GM12891 (cell line): ENCODE measurements at regions not wholly inside any gene's neighbourhood (a gene's known extent, or its start where the extent isn't known, plus 50 kb on each side); places are given as distances from the start of the nearest gene placed in this dataset.

Experiments
- DNase-seq: peaks from one replicate; pipeline ENCODE4 v3.0.0; 2011; ENCODE audit warnings: low spot score; ENCODE audit not compliant: insufficient read length
- FAIRE-seq: peaks from 2 replicates; lab custom pipeline; 2011; peaks lifted over from hg19 to GRCh38; lab: Jason Lieb, UNC
- PAX5 ChIP-seq: IDR thresholded peaks from 2 replicates; pipeline ENCODE4 v1.6.1; 2011; ENCODE audit warnings: low read length, moderate library complexity, mild to moderate bottlenecking; ENCODE audit not compliant: insufficient read depth, severe bottlenecking
- POLR2A ChIP-seq: IDR thresholded peaks from 2 replicates; pipeline ENCODE4 v1.6.1; 2011; ENCODE audit warnings: low read depth, low read length, control low read depth
- POLR2AphosphoS5 ChIP-seq: IDR thresholded peaks from 2 replicates; pipeline ENCODE4 v1.6.1; 2011; ENCODE audit warnings: low read depth, low read length, control low read depth
- POU2F2 ChIP-seq: IDR thresholded peaks from 2 replicates; pipeline ENCODE4 v1.6.1; 2011; ENCODE audit warnings: low read depth, mild to moderate bottlenecking, control low read depth, low read length, moderate library complexity
- SPI1 ChIP-seq: IDR thresholded peaks from 2 replicates; pipeline ENCODE4 v1.6.1; 2011; ENCODE audit warnings: low read depth, low read length, control low read depth
- TAF1 ChIP-seq: IDR thresholded peaks from 2 replicates; pipeline ENCODE4 v1.6.1; 2011; ENCODE audit warnings: low read depth, low read length, control low read depth

DNA sequence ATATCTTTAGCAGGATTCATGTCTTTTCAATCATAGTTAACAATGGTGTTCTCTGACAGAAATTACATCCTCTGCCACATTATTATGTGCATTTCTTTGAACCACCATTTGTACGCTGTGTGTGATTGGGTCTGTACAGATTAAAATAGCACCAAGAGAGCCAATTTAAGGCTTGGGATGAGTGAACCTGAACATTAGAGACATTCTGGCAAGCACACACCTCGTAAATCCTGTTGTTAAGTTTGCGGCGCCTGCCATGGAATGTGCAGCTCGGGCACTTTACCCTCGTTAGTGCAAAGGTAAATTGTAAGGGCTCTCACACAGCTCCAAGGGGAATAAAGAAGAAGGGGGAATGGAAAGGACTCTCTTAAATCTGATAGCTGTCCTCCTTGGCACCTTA lies 482.4 kb upstream of the DPPA4 start:
- TF ChIP-seq PAX5 (no peak), POLR2AphosphoS5 (no peak), POU2F2 (no peak), TAF1 (no peak), POLR2A (no peak), SPI1 (no peak)
- no peak for FAIRE-seq
- DNase-seq: no peak

DNA sequence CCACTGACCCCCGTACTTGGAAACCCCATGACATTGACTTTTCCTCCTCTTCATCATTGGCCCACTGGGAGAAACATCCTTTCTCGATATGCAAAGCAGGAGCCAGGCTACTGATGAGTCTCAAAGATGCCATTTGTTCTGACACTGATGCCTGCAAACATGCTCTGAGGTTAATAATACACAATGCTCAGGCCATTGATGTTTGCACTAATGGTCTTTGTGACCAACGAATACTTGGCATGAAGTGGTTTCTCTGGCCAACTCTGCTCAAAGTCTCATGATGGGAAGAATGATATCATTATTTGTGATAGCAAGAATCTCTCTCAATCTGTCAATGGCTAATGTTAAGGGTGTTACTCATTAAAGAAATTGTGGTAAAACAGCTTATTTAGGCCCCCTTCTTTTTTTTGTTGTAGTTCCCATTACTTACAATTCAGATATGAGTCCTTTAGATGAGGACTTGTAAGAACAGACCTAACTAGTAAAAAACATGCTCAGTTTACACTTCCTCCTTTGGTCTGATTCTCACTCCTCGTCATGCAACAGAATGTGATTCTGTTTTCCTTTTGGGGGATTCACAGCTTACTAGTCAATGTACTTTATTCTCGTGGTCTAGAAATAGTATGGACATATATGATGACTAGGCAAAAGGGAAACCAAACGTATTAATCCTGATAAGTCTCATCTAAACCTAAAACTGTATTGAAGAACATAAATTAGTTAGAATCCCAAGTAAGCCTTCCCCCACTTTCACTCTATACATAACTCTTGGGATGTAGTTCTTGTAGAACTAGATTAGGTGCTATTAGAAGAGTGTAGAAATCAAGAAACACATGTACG lies 488.8 kb upstream of the DPPA4 start:
- FAIRE-seq: no peak
- no peak for DNase-seq
- TF ChIP-seq POLR2A: no peak

DNA sequence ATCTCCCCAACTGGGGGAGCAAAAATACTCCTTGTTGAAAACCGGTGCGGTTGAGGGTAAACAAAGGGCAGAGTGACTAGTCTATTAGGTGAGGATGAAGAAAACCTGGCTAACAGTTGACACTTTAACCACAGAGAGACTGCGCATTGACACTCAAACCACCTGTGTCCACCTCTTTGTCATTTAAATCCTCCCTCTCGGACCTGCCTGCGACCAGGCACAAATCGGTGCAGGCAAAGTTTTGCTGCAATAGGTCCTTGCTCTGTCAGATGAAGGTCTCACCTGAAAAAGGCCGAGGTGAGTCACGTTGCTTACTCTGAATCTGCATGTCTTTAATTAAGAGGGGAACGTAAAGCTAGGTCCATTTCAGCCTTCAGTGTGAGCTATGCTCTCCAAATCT lies 494.1 kb upstream of the DPPA4 start:
- TF ChIP-seq POU2F2 (no peak), TAF1 (no peak), SPI1 (no peak), PAX5 (no peak), POLR2AphosphoS5 (no peak), POLR2A (no peak)
- no peak for DNase-seq
- no peak for FAIRE-seq

DNA sequence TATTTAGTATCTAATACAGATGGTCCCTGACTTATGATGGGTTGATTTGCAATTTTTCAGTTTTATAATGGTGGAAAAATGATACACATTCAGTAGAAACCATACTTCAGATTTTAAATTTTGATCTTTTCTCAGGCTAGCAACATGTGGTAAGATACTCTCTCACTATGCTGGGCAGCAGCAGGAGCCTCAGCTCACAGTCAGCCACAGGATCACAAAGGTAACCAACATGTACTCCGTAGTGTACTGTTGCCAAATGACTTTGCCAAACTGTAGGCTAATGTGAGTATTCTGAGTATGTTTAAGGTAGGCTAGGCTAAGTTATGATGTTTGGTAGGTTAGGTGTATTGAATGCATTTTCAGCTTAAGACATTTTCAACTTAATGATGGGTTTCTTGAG lies 498.6 kb upstream of the DPPA4 start:
- TF ChIP-seq POLR2A (no peak), PAX5 (no peak), POU2F2 (no peak), POLR2AphosphoS5 (no peak), SPI1 (no peak), TAF1 (no peak)
- DNase-seq (no peak), FAIRE-seq (no peak)

DNA sequence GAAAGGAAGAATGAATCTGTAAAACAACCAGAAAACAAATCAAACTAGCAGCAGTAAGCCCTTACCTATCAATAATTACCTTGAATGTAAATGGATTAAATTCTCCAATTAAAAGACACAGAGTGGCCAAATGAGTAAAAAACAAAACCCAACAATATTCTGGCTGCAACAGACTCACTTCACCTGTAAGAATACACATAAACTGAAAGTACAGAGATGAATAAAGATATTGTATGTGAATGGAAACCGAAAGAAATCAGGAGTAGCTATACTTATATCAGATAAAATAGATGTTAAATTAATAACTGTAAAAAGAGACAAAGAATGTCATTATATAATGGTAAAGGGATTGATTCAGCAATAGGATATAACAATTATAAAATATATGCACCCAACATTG lies 514.5 kb upstream of the DPPA4 start:
- TF ChIP-seq SPI1: no peak
- TF ChIP-seq POLR2A: no peak
- TF ChIP-seq TAF1: no peak
- TF ChIP-seq PAX5: no peak

DNA sequence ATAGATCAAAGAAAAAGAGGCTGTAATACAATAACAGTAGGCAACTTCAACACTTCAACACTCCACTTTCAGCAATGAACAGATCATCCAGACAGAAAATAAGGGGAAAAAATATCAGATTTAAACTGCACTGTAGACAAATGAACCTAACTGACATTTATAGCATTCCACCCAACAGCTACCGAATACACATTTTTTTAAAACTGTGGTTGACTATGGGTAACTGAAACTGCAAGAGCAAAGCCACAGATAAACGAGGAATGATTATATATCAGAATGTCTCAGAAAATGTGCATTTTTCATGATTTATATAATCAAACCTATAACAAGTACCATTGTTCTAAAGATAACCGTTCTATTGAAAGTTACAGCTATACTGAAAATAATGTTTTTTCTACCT lies 514.9 kb upstream of the DPPA4 start:
- TF ChIP-seq POLR2A (no peak), POU2F2 (no peak), SPI1 (no peak), TAF1 (no peak), POLR2AphosphoS5 (no peak), PAX5 (no peak)
- FAIRE-seq (no peak), DNase-seq (no peak)

More for the DNA sequence above, 514.5 kb upstream of the DPPA4 start:
- DNase-seq (no peak), FAIRE-seq (no peak)

DNA sequence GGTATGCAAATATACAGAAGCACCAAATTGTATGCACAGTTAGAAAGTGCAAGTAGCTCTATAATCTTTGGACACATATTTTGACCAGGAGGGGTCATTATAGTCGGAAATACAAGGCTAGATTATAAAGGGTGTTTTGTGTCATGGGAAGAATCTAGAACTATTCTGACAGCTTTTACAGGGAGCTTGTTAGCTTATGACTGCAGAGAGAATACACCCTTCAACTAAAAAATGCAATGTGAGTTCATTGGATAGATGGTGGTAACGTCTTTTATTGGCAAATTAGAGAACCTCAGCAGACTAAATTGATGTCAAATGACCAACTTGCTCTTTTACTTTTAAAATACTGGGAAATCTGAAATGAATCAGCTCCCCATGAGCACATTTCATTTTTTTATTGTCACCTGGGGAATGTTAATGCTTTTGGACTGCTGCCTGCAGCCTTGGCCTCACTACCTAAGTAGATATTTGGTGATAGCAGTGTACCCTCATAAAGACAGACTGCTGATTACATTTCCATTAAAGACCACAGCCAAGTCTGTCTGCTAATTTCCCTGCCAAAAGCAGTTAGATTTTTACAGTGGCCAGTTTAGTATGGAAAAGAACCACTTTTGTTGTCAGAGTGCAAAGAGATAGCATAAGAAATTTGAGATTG lies 515.9 kb upstream of the DPPA4 start:
- FAIRE-seq (no peak), DNase-seq (no peak)
- TF ChIP-seq SPI1: no peak
- TF ChIP-seq POU2F2: no peak
- TF ChIP-seq POLR2AphosphoS5: no peak
- no peak for TF ChIP-seq POLR2A
- TF ChIP-seq TAF1: no peak
- no peak for TF ChIP-seq PAX5

DNA sequence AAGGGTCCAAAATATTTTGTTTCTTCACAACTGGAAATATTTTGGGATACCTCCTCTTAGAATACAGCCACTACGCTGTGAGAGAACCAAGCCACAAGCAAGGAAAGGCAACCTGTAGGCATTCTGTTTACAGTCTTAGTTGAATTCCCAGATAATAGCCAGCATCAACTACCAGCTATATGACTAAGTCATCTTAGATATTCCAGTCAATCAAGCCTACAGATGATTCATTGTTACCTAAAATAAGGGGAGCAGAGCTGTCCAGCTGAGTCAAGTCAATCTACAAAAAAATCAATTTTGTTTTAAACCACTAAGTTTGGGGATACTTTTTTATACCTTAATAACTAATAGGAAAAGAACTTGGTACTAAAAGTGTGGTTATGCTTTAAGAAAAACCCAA lies 526.4 kb upstream of the DPPA4 start:
- no peak for FAIRE-seq
- DNase-seq: no peak
- TF ChIP-seq SPI1: no peak

DNA sequence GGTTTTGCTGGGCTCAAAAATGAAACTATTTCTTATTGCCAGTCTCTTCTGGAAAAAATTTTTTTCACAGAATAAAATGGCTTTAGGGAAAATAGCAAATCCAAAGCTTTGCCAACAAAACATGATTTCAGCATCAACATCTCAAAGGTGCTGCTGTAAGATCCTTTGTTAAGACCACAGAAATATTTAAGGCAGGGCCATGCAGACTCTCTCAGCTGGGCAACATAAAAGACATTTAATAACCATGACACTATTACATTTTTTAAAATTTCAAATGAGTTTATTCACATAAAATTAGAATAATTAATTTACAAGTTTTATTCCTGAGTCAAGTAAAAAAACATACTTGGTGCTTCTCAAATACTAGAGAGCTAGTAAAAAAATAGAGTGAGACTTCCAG lies 527.1 kb upstream of the DPPA4 start:
- no peak for TF ChIP-seq POU2F2
- TF ChIP-seq TAF1: no peak
- TF ChIP-seq POLR2A: no peak
- no peak for TF ChIP-seq PAX5
- no peak for TF ChIP-seq SPI1
- no peak for TF ChIP-seq POLR2AphosphoS5
- FAIRE-seq: no peak
- no peak for DNase-seq

DNA sequence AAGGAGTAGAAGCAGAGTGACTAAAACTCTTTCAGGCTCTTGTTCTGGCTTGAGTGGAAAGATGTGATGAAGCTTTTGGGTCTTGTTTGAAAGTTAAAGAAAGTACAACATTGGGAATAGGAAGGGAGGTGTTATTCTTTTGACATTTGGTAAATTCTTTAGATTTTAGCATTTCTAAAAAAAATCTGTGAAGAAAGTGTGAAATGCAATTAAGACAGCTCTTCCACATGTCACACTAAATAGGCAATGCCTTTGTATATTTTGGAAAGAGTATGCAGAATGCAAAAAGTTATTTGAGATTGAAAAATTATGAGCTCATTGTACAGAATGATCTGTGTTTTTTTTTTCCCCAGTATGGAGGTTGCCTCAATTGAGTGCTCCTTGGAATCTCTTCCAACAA lies 532.2 kb upstream of the DPPA4 start:
- TF ChIP-seq POLR2A (no peak), SPI1 (no peak), POLR2AphosphoS5 (no peak), POU2F2 (no peak), PAX5 (no peak), TAF1 (no peak)
- FAIRE-seq: no peak
- no peak for DNase-seq
